ENCODE measurements at regions not wholly inside any gene's neighbourhood (a gene's known extent, or its start where the extent isn't known, plus 50 kb on each side); places are given as distances from the start of the nearest gene placed in this dataset.
A peak's percentile ranks its signal among the peaks of the same experiment; 100 is the strongest.

DNA sequence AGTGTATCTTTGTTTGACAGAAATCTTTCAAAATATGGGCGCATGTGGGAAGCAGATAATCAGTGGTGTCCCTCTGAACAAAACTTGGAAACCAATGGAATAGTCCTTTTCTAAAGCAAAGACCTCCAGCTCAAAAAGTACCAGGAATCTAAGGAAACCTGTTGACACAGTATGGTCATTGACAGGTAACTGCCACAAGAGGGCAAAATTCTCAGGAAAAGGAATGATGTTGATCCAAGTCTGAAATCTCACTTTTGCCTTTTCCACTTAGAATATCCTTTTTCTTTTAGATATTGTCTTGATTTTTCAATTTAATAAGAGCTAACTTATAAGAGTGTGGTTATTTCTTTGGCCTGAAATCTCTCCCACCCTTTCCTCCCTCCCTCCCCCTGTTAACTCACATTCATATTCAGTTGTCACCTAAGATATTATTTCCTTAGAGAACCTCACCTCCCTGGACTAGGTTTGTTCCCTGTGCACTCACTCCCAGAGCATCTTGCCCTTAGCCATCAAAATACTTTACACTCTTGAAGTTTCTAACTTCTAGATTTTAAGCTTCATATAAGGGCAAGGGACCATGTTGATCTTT lies 59.0 kb upstream of the BARX1 start:
- intact Hi-C loops (cut with micrococcal nuclease) = loop anchor here (1.0 to 10.0 kb wide), 2 partner anchors 199 to 591 kb away; no protein-coding TSS in a partner anchor

More for the DNA sequence above, 59.0 kb upstream of the BARX1 start:
- Histone ChIP-seq H3K9me3 (ENCODE audit: control insufficient read depth in 1 of 2, insufficient read depth in 1 of 2, low read depth in 1 of 2, low read length in 2 of 2) (no peaks in the 10 kb centered on the region), H3K9ac (ENCODE audit: low read length) (no peak overlapping the region), H4K20me1 (ENCODE audit: insufficient read depth) (no peaks in the 10 kb centered on the region), H3K27me3 (ENCODE audit: insufficient read depth, low read length) (no peaks in the 10 kb centered on the region), H3K4me3 (replicated peaks in 1 of 2; ENCODE audit: low read depth in 1 of 2, low read length in 2 of 2) (no peak overlapping the region), H2AFZ (ENCODE audit: low read depth, low read length, poor library complexity, severe bottlenecking) (peak overlapping the region; percentile 89), H3K9me2 (ENCODE audit: insufficient read depth) (no peaks in the 10 kb centered on the region), H3K4me2 (ENCODE audit: low read length) (no peak overlapping the region), H3K4me1 (ENCODE audit: control insufficient read depth in 1 of 2, insufficient read depth in 2 of 2, low read length in 2 of 2) (peaks cover 5 to 9% of the 10 kb centered on the region in 2 experiments; a peak in 3 of 4 replicates), H3K27ac (ENCODE audit: low read depth, low read length) (no peak overlapping the region), H3K79me2 (ENCODE audit: insufficient read depth, low read length) (no peaks in the 10 kb centered on the region), H3K36me3 (ENCODE audit: control insufficient read depth in 1 of 2, insufficient read depth in 2 of 2, low read length in 2 of 2) (no peaks in the 10 kb centered on the region)
- CTCF ChIA-PET = interaction anchor here (0.6 to 5.4 kb wide), 17 partner anchors 12 to 334 kb away, joined by 3 to 133 read pairs (median 4); no protein-coding TSS in a partner anchor
- DNase-seq (ENCODE audit: low read depth, low spot score) = no peak
- peak; percentile 79 for ATAC-seq
- TF ChIP-seq, protein P1, sequence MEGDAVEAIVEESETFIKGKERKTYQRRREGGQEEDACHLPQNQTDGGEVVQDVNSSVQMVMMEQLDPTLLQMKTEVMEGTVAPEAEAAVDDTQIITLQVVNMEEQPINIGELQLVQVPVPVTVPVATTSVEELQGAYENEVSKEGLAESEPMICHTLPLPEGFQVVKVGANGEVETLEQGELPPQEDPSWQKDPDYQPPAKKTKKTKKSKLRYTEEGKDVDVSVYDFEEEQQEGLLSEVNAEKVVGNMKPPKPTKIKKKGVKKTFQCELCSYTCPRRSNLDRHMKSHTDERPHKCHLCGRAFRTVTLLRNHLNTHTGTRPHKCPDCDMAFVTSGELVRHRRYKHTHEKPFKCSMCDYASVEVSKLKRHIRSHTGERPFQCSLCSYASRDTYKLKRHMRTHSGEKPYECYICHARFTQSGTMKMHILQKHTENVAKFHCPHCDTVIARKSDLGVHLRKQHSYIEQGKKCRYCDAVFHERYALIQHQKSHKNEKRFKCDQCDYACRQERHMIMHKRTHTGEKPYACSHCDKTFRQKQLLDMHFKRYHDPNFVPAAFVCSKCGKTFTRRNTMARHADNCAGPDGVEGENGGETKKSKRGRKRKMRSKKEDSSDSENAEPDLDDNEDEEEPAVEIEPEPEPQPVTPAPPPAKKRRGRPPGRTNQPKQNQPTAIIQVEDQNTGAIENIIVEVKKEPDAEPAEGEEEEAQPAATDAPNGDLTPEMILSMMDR (IDR thresholded peaks at IDR 0.05 in 2 of 3, conservative IDR thresholded peaks at IDR 0.05 in 1 of 3; ENCODE audit: borderline replicate concordance in 1 of 3, insufficient read depth in 1 of 3, low read depth in 2 of 3, low read length in 2 of 3) = peak; percentile 50 to 76 (median 69); a peak in 5 of 6 replicates
- TF ChIP-seq, protein P2, sequence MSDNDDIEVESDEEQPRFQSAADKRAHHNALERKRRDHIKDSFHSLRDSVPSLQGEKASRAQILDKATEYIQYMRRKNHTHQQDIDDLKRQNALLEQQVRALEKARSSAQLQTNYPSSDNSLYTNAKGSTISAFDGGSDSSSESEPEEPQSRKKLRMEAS (IDR thresholded peaks at IDR 0.05) = no peak
- TF ChIP-seq RAD21 (IDR thresholded peaks at IDR 0.05; ENCODE audit: low read depth) (peak; percentile 62), POLR2AphosphoS5 (IDR thresholded peaks at IDR 0.05; ENCODE audit: low read depth, low read length) (no peak), EZH2phosphoT487 (IDR thresholded peaks at IDR 0.05; ENCODE audit: borderline replicate concordance) (no peak), SIN3A (IDR thresholded peaks at IDR 0.05; ENCODE audit: low read depth) (no peak), YY1 (IDR thresholded peaks at IDR 0.05; ENCODE audit: extremely low read depth, insufficient replicate concordance, low read depth, low read length) (no peak), EGR1 (IDR thresholded peaks at IDR 0.05; ENCODE audit: low read depth) (no peak)
- no TSS peak for BruUV-seq (replicated peaks)
- RAD21 ChIA-PET (ENCODE audit: low non-redundant PET in 1 of 2, low total read pairs in 2 of 2, uncharacterized antibody in 2 of 2, unreplicated experiment in 2 of 2) = interaction anchor here (0.9 to 3.1 kb wide), 4 partner anchors 17 to 200 kb away, joined by 3 to 16 read pairs (median 10); no protein-coding TSS in a partner anchor
- POLR2A ChIA-PET = no interaction called here
